K562 (cell line): ENCODE measurements at regions not wholly inside any gene's neighbourhood (a gene's known extent, or its start where the extent isn't known, plus 50 kb on each side); places are given as distances from the start of the nearest gene placed in this dataset.

Experiments
- ATAC-seq: fragments of 200-7000 bp; cut with Tn5 transposase; 3 replicates; pipeline ENCODE4 v1.9.1; 2020; ENCODE audit warnings: moderate library complexity
- BruUV-seq: library from RNA; stranded (reverse); fragments of 400-500 nt; replicated peaks from 2 replicates; lab custom pipeline; 2021; lab: Mats Ljungman, UMichigan
- CTCF ChIA-PET: fragments of 300-600 bp; formaldehyde crosslinking; extraction: SDS; loops from one replicate; lab custom pipeline; 2021; ENCODE audit warnings: low intra/inter-chr PET ratio; lab: Yijun Ruan, JAX
- POLR2A ChIA-PET: fragments of 300-600, 350-650 bp; sonication (Branson Sonifier 250); formaldehyde crosslinking; extraction: SDS; loops from one replicate; lab custom pipeline; 2021; ENCODE audit warnings: antibody characterized with exemption, inconsistent platforms; lab: Yijun Ruan, JAX
- DNase-seq, 4 experiments: peaks; one replicate each; pipeline versions ENCODE4 v3.0.0 to v3.0.0-alpha.2; 2011 to 2018; ENCODE audit warnings: low spot score in 3 of 4, mixed read lengths in 3 of 4; ENCODE audit errors: extremely low read depth in 1 of 4
- FAIRE-seq: peaks from 2 replicates; lab custom pipeline; 2011; peaks lifted over from hg19 to GRCh38; lab: Jason Lieb, UNC
- H2AFZ ChIP-seq: 2 replicates; pipeline ENCODE4 v1.6.0; 2011; ENCODE audit warnings: low read depth, low read length, control low read depth, inconsistent platforms
- H3K27ac ChIP-seq: fragments of 200-600 bp; 3 replicates; pipeline ENCODE4 v1.8.0; 2011; ENCODE audit warnings: low read depth, mild to moderate bottlenecking, control low read depth, inconsistent platforms, low read length, moderate library complexity, mixed read lengths; ENCODE audit errors: extremely low read depth
- H3K27me3 ChIP-seq, 2 experiments: fragments of 300-600 bp in 1 of 2; 2 replicates in 1 of 2; 3 replicates in 1 of 2; pipeline versions ENCODE4 v1.6.0 to v1.8.0; 2011; ENCODE audit warnings: inconsistent platforms in 2 of 2, low read length in 2 of 2, mild to moderate bottlenecking in 1 of 2, mixed read lengths in 1 of 2, moderate library complexity in 1 of 2; ENCODE audit not compliant: control insufficient read depth in 2 of 2, insufficient read depth in 2 of 2
- H3K36me3 ChIP-seq: fragments of 300-600 bp; 3 replicates; pipeline ENCODE4 v1.8.0; 2011; ENCODE audit warnings: mild to moderate bottlenecking, low read length, inconsistent platforms; ENCODE audit not compliant: control insufficient read depth, insufficient read depth
- H3K4me1 ChIP-seq, 2 experiments: fragments of 200-600 bp in 1 of 2; replicated peaks in 1 of 2; 2 replicates in 1 of 2; 3 replicates in 1 of 2; pipeline versions ENCODE4 v1.5.1 to v1.8.0; 2011; ENCODE audit warnings: inconsistent platforms in 2 of 2, low read length in 2 of 2, mild to moderate bottlenecking in 1 of 2, mixed read lengths in 1 of 2, moderate library complexity in 1 of 2; ENCODE audit not compliant: control insufficient read depth in 2 of 2, insufficient read depth in 2 of 2
- H3K4me2 ChIP-seq: 2 replicates; pipeline ENCODE4 v1.6.1; 2011; ENCODE audit warnings: low read length, control low read depth, inconsistent platforms, mixed read lengths; ENCODE audit not compliant: insufficient read depth
- H3K4me3 ChIP-seq: fragments of 200-600 bp; sonication (generic), shearing (Covaris generic); 2 replicates; pipeline ENCODE4 v1.5.1; 2016; ENCODE audit warnings: control low read depth, inconsistent platforms
- H3K79me2 ChIP-seq: fragments of 200-600 bp; 3 replicates; pipeline ENCODE4 v1.8.0; 2011; ENCODE audit warnings: low read length, inconsistent platforms; ENCODE audit not compliant: control insufficient read depth, insufficient read depth
- H3K9ac ChIP-seq, 2 experiments: 2 replicates each; pipeline versions ENCODE4 v1.6.0 to v1.6.1; 2011; ENCODE audit warnings: low read depth in 2 of 2, low read length in 2 of 2, control low read depth in 1 of 2, inconsistent platforms in 1 of 2, mild to moderate bottlenecking in 1 of 2, mixed read lengths in 1 of 2; ENCODE audit not compliant: insufficient read depth in 1 of 2
- H3K9me1 ChIP-seq: one replicate; pipeline ENCODE4 v1.6.0; 2011; ENCODE audit warnings: inconsistent platforms, mild to moderate bottlenecking, low read length, moderate library complexity; ENCODE audit not compliant: control insufficient read depth, insufficient read depth
- H3K9me3 ChIP-seq: replicated peaks from 2 replicates; pipeline ENCODE4 v1.5.1; 2011; ENCODE audit warnings: low read depth, low read length, inconsistent platforms; ENCODE audit not compliant: control insufficient read depth, insufficient read depth
- H4K20me1 ChIP-seq: replicated peaks from 2 replicates; pipeline ENCODE4 v1.6.1; 2011; ENCODE audit warnings: low read length, inconsistent platforms, mixed read lengths; ENCODE audit not compliant: control insufficient read depth, insufficient read depth
- AFF4 ChIP-seq: sonication (generic); formaldehyde crosslinking; IDR thresholded peaks from 2 replicates; pipeline ENCODE4 v1.8.0; 2023; ENCODE audit warnings: mild to moderate bottlenecking, missing genetic modification reagents
- CBFA2T3 ChIP-seq: fragments of 450-650 bp; IDR thresholded peaks from 2 replicates; pipeline ENCODE4 v1.6.1; 2017
- GATA2 ChIP-seq: sonication (generic); formaldehyde crosslinking; IDR thresholded peaks from 2 replicates; pipeline ENCODE4 v1.4.0; 2020; ENCODE audit warnings: mild to moderate bottlenecking, missing genetic modification reagents
- JUND ChIP-seq, 2 experiments: IDR thresholded peaks; 2 replicates in 1 of 2; 3 replicates in 1 of 2; pipeline ENCODE4 v1.6.1; 2011; ENCODE audit warnings: borderline replicate concordance in 2 of 2, low read depth in 2 of 2, low read length in 2 of 2, improper control_type of control experiment in 1 of 2, missing biosample characterization in 1 of 2, missing genetic modification characterization in 1 of 2, missing genetic modification reagents in 1 of 2
- MAZ ChIP-seq, 2 experiments: fragments of 450-650 bp in 1 of 2; sonication (generic) in 1 of 2; formaldehyde crosslinking; IDR thresholded peaks in 1 of 2; conservative IDR thresholded peaks in 1 of 2; 2 replicates each; pipeline versions ENCODE4 v1.4.0 to v1.5.0; 2020; ENCODE audit warnings: mild to moderate bottlenecking in 1 of 2, missing genetic modification reagents in 1 of 2
- MTA1 ChIP-seq: fragments of 450-650 bp; IDR thresholded peaks from 2 replicates; pipeline ENCODE4 v1.6.1; 2017; ENCODE audit warnings: borderline replicate concordance
- NFIX ChIP-seq: fragments of 250-450 bp; sonication (Bioruptor Pico); IDR thresholded peaks from 2 replicates; pipeline ENCODE4 v1.4.0; 2020; ENCODE audit warnings: low read depth, mild to moderate bottlenecking, moderate library complexity
- RBM15 ChIP-seq: fragments of 200-400 bp; formaldehyde crosslinking; IDR thresholded peaks from 2 replicates; pipeline ENCODE4 v1.6.1; 2018; ENCODE audit warnings: mild to moderate bottlenecking, low read length, moderate library complexity; ENCODE audit not compliant: insufficient read depth
- SIRT6 ChIP-seq: IDR thresholded peaks from one replicate; pipeline ENCODE4 v1.6.1; 2012; ENCODE audit warnings: low read depth, mild to moderate bottlenecking, control low read depth, inconsistent platforms, low read length, moderate library complexity
- TCF7 ChIP-seq: sonication (generic); IDR thresholded peaks from 2 replicates; pipeline ENCODE4 v1.6.1; 2016; ENCODE audit warnings: antibody characterized with exemption, borderline replicate concordance
- ZBTB7A ChIP-seq: IDR thresholded peaks from 2 replicates; pipeline ENCODE4 v1.6.1; 2011; ENCODE audit warnings: low read depth, mild to moderate bottlenecking, low read length, moderate library complexity, borderline replicate concordance; ENCODE audit not compliant: control insufficient read depth
- ZNF668 ChIP-seq: fragments of 250-450 bp; sonication (Bioruptor Pico); IDR thresholded peaks from 2 replicates; pipeline ENCODE4 v1.8.0; 2022; ENCODE audit warnings: mild to moderate bottlenecking, inconsistent platforms
- ZNF766 ChIP-seq: fragments of 200-800 bp; sonication (Bioruptor generic); conservative IDR thresholded peaks from 2 replicates; pipeline ENCODE4 v1.6.1; 2016; ENCODE audit warnings: missing genetic modification characterization, missing compliant biosample characterization
- whole genome bisulfite sequencing: fragments of 100-300 bp; shearing (Covaris generic); methylation state at CpG from one replicate; pipeline ENCODE4 v1.1.6; 2016; ENCODE audit warnings: low coverage, mixed read lengths; ENCODE audit not compliant: insufficient coverage; ENCODE audit errors: missing lambda C conversion rate; 5-methylcytosine and 5-hydroxymethylcytosine counted together
- in situ Hi-C: fragments of 300-500 bp; cut with MboI; formaldehyde crosslinking; loops from 4 replicates; pipeline ENCODE4 v1.15.0; 2018; ENCODE audit warnings: inconsistent platforms, mixed read lengths
- intact Hi-C: fragments of 100-400 bp; cut with micrococcal nuclease; formaldehyde crosslinking; loops from 2 replicates; pipeline ENCODE4 v1.14.2; 2022

GRCh38 chr11:130574740-130575139 lies 126.3 kb downstream of the ADAMTS15 start (continued):
- TF ChIP-seq ZNF668 (CRISPR knock-in tag), result no peak
- TF ChIP-seq MTA1, result no peak

- Histone ChIP-seq H3K27me3 (peaks cover 0 to 5% of the 10 kb centered on the region in 2 experiments; a peak in 1 of 5 replicates), H3K9me3 (no peaks in the 10 kb centered on the region), H3K36me3 (no peaks in the 10 kb centered on the region), H3K4me2 (no peak overlapping the region), H3K79me2 (no peaks in the 10 kb centered on the region), H3K4me3 (no peak overlapping the region), H3K9me1 (no peaks in the 10 kb centered on the region), H4K20me1 (no peaks in the 10 kb centered on the region), H3K4me1 (no peaks in the 10 kb centered on the region), H3K27ac (no peak overlapping the region), H2AFZ (no peak overlapping the region), H3K9ac (no peak overlapping the region)
- no peak for FAIRE-seq
- in situ Hi-C loops (no loop called here), intact Hi-C loops (no loop called here)
- ChIA-PET CTCF (no interaction called here), POLR2A (interaction anchor here (0.6 to 0.7 kb wide), 3 partner anchors 18 to 521 kb away, joined by 3 read pairs; no protein-coding TSS in a partner anchor)
- no peak for ATAC-seq
- 2% methylated on average over 7 of the region's 7 CpGs for WGBS
- DNase-seq, result no peak
- BruUV-seq, result no TSS peak
- TF ChIP-seq ZNF766 (CRISPR knock-in tag), result no peak
- TF ChIP-seq NFIX, result no peak
- no peak for TF ChIP-seq MAZ (CRISPR knock-in tag; conservative IDR thresholded peaks at IDR 0.05 in 1 of 2, IDR thresholded peaks at IDR 0.05 in 1 of 2)
- TF ChIP-seq SIRT6, result no peak
- TF ChIP-seq RBM15, result no peak
- no peak for TF ChIP-seq AFF4 (CRISPR knock-in tag)
- no peak for TF ChIP-seq ZBTB7A
- TF ChIP-seq CBFA2T3, result no peak
- TF ChIP-seq GATA2, result no peak
- TF ChIP-seq JUND (IDR thresholded peaks at IDR 0.05; ENCODE audit: borderline replicate concordance, low read depth, low read length), result no peak
- TF ChIP-seq JUND (tag; IDR thresholded peaks at IDR 0.05; ENCODE audit: borderline replicate concordance, low read depth, low read length), result no peak
- TF ChIP-seq TCF7, result no peak
These were observed 127.7 kb downstream of the ADAMTS15 start for GRCh38 chr11:130576146-130576545.
